Panc1 (cell line): ENCODE measurements at regions not wholly inside any gene's neighbourhood (a gene's known extent, or its start where the extent isn't known, plus 50 kb on each side); places are given as distances from the start of the nearest gene placed in this dataset.

Experiments used
- ATAC-seq: fragments of 200-7000 bp; cut with Tn5 transposase; 2 replicates; pipeline ENCODE4 v1.9.1; 2020; ENCODE audit warnings: mild to moderate bottlenecking, moderate library complexity
- BruUV-seq: library from RNA; stranded (reverse); fragments of 400-500 nt; replicated peaks from 2 replicates; lab custom pipeline; 2021; lab: Mats Ljungman, UMichigan
- CTCF ChIA-PET: fragments of 300-600 bp; sonication (Branson Sonifier 250); formaldehyde crosslinking; loops from one replicate; lab custom pipeline; 2022; ENCODE audit warnings: antibody characterized with exemption; lab: Charles Lee
- POLR2A ChIA-PET: fragments of 300-600 bp; sonication (Branson Sonifier 250); formaldehyde crosslinking; loops from one replicate; lab custom pipeline; 2022; ENCODE audit warnings: antibody characterized with exemption; lab: Charles Lee
- DNase-seq: peaks from one replicate; pipeline ENCODE4 v3.0.0-alpha.2; 2010; ENCODE audit warnings: low read depth, low spot score
- H3K27ac ChIP-seq: 2 replicates; pipeline ENCODE4 v1.5.1; 2011; ENCODE audit warnings: mild to moderate bottlenecking, low read length, inconsistent platforms
- H3K27me3 ChIP-seq: fragments of 200-500 bp; sonication (Bioruptor generic); 2 replicates; pipeline ENCODE4 v1.6.0; 2014; ENCODE audit warnings: low read length, inconsistent platforms; ENCODE audit not compliant: control insufficient read depth, insufficient read depth
- H3K36me3 ChIP-seq: fragments of 200-500 bp; sonication (Bioruptor generic); 2 replicates; pipeline ENCODE4 v1.5.1; 2014; ENCODE audit warnings: inconsistent platforms, mild to moderate bottlenecking, low read length, moderate library complexity; ENCODE audit not compliant: control insufficient read depth, insufficient read depth
- H3K4me1 ChIP-seq: 2 replicates; pipeline ENCODE4 v1.5.1; 2011; ENCODE audit warnings: inconsistent platforms, mild to moderate bottlenecking, low read length, moderate library complexity; ENCODE audit not compliant: control insufficient read depth, insufficient read depth
- H3K4me3 ChIP-seq, 2 experiments: 2 replicates each; pipeline ENCODE4 v1.5.1; 2011 to 2012; ENCODE audit warnings: low read depth in 2 of 2, low read length in 2 of 2, mild to moderate bottlenecking in 2 of 2, inconsistent platforms in 1 of 2, moderate library complexity in 1 of 2
- H3K9me3 ChIP-seq: fragments of 200-500 bp; sonication (Bioruptor generic); 2 replicates; pipeline ENCODE4 v1.5.1; 2014; ENCODE audit warnings: low read depth, mild to moderate bottlenecking, inconsistent platforms, low read length, moderate library complexity; ENCODE audit not compliant: control insufficient read depth, insufficient read depth
- POLR2AphosphoS5 ChIP-seq: IDR thresholded peaks from 2 replicates; pipeline ENCODE4 v1.6.1; 2012; ENCODE audit warnings: mild to moderate bottlenecking, low read depth, low read length, moderate library complexity
- SIN3A ChIP-seq: IDR thresholded peaks from 2 replicates; pipeline ENCODE4 v1.6.1; 2012; ENCODE audit warnings: low read depth, mild to moderate bottlenecking, low read length, moderate library complexity, borderline replicate concordance; ENCODE audit not compliant: insufficient read depth
- TCF7L2 ChIP-seq: IDR thresholded peaks from 2 replicates; pipeline ENCODE4 v1.6.1; 2011; ENCODE audit warnings: mild to moderate bottlenecking, low read depth, low read length, inconsistent platforms
- in situ Hi-C: cut with HindIII; loops from 2 replicates; pipeline ENCODE4 v1.10.0; 2016; ENCODE audit warnings: low sequenced_read_pairs, low pct_unique_long_range_greater_than_20kb
- intact Hi-C: fragments of 100-400 bp; cut with micrococcal nuclease; formaldehyde crosslinking; loops from one replicate; pipeline ENCODE4 v1.10.0; 2022; ENCODE audit not compliant: unreplicated experiment
- TF ChIP-seq, protein P1 (sequence below): fragments of 450-650 bp; IDR thresholded peaks from 2 replicates; pipeline ENCODE4 v1.5.1; 2017; ENCODE audit warnings: mild to moderate bottlenecking
- TF ChIP-seq, protein P2 (sequence below), 2 experiments: IDR thresholded peaks; 2 replicates each; pipeline ENCODE4 v1.6.1; 2011 to 2012; ENCODE audit warnings: low read depth in 2 of 2, control low read depth in 1 of 2, low read length in 1 of 2, mild to moderate bottlenecking in 1 of 2, moderate library complexity in 1 of 2; ENCODE audit not compliant: insufficient read depth in 1 of 2

DNA sequence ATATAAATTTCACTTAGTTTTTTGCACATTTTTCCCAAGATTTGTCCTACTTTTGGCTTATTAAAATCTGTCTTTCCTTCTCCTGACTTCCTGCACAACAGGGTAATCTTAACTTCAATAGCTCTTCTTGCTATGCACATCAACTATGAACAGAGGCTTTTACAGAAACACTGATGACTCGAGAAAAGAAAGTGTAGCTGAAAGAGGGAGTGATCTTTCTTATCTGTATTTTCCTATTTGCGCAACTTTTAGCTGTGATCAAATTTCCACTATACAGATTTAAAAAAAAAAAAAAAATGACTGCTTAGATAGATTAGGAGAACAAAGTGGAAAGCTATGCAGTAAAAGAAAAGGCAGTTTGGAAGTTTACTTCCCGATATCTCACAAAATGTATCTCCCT lies 406.9 kb downstream of the LIG4 start:
- H3K36me3 ChIP-seq = no peaks in the 10 kb centered on the region
- no peaks in the 10 kb centered on the region for H3K4me1 ChIP-seq
- ChIA-PET CTCF (no interaction called here), POLR2A (no interaction called here)
- H3K9me3 ChIP-seq = no peaks in the 10 kb centered on the region
- in situ Hi-C loops (no loop called here), intact Hi-C loops (no loop called here)
- H3K27me3 ChIP-seq = no peaks in the 10 kb centered on the region
- H3K27ac ChIP-seq = no peak overlapping the region
- ATAC-seq = no peak
- no peak for DNase-seq
- BruUV-seq = no TSS peak
- TF ChIP-seq, protein P1, sequence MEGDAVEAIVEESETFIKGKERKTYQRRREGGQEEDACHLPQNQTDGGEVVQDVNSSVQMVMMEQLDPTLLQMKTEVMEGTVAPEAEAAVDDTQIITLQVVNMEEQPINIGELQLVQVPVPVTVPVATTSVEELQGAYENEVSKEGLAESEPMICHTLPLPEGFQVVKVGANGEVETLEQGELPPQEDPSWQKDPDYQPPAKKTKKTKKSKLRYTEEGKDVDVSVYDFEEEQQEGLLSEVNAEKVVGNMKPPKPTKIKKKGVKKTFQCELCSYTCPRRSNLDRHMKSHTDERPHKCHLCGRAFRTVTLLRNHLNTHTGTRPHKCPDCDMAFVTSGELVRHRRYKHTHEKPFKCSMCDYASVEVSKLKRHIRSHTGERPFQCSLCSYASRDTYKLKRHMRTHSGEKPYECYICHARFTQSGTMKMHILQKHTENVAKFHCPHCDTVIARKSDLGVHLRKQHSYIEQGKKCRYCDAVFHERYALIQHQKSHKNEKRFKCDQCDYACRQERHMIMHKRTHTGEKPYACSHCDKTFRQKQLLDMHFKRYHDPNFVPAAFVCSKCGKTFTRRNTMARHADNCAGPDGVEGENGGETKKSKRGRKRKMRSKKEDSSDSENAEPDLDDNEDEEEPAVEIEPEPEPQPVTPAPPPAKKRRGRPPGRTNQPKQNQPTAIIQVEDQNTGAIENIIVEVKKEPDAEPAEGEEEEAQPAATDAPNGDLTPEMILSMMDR = no peak
- TF ChIP-seq, protein P2, sequence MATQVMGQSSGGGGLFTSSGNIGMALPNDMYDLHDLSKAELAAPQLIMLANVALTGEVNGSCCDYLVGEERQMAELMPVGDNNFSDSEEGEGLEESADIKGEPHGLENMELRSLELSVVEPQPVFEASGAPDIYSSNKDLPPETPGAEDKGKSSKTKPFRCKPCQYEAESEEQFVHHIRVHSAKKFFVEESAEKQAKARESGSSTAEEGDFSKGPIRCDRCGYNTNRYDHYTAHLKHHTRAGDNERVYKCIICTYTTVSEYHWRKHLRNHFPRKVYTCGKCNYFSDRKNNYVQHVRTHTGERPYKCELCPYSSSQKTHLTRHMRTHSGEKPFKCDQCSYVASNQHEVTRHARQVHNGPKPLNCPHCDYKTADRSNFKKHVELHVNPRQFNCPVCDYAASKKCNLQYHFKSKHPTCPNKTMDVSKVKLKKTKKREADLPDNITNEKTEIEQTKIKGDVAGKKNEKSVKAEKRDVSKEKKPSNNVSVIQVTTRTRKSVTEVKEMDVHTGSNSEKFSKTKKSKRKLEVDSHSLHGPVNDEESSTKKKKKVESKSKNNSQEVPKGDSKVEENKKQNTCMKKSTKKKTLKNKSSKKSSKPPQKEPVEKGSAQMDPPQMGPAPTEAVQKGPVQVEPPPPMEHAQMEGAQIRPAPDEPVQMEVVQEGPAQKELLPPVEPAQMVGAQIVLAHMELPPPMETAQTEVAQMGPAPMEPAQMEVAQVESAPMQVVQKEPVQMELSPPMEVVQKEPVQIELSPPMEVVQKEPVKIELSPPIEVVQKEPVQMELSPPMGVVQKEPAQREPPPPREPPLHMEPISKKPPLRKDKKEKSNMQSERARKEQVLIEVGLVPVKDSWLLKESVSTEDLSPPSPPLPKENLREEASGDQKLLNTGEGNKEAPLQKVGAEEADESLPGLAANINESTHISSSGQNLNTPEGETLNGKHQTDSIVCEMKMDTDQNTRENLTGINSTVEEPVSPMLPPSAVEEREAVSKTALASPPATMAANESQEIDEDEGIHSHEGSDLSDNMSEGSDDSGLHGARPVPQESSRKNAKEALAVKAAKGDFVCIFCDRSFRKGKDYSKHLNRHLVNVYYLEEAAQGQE (IDR thresholded peaks at IDR 0.05; ENCODE audit: insufficient read depth in 1 of 2, low read depth in 2 of 2, low read length in 1 of 2) = no peak
- TF ChIP-seq POLR2AphosphoS5 = no peak
- TF ChIP-seq SIN3A = no peak
- no peak for TF ChIP-seq TCF7L2
- H3K4me3 ChIP-seq = no peak overlapping the region

DNA sequence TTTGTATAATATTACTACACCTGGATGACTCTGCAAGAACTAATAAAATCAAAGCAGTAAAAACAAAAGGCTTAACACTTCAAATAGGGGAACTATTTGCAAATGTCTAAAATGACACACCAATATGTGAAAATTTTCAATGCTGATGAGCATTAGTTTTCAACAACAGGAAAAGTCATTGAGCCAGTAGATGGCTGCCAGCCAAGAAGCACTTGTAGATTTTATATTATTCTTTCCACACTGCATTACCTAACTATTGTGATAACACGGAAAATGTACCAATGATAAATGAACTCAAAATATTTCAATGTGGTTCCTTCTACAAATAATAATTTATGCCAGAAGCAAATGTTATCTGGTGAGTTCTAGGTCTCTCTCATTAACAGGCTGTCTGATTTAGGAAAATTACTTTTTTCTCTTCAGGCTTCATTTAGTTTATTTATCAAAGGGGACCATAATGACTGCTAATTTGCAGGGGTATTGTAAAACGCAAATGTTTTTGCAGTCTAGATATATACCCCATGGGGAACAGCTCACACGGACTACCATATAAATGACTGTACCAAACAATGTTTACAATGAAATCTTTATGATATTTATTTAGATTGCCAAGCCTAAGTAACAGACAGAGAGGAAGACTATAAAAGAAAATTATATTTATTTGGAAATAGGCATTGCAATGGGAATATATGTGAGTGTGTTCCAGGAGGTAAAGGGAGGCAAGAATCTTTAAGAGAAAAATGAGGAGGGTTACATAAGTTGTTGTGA lies 407.8 kb downstream of the LIG4 start:
- TF ChIP-seq, protein P2 (IDR thresholded peaks at IDR 0.05; ENCODE audit: insufficient read depth in 1 of 2, low read depth in 2 of 2, low read length in 1 of 2) = no peak
- TF ChIP-seq, protein P1 = no peak
- TF ChIP-seq POLR2AphosphoS5 = no peak
- no peak for TF ChIP-seq TCF7L2
- no peak for TF ChIP-seq SIN3A
- Histone ChIP-seq H3K4me1 (no peaks in the 10 kb centered on the region), H3K4me3 (no peak overlapping the region), H3K27ac (no peak overlapping the region), H3K27me3 (no peaks in the 10 kb centered on the region), H3K9me3 (no peaks in the 10 kb centered on the region), H3K36me3 (no peaks in the 10 kb centered on the region)
- no TSS peak for BruUV-seq
- ATAC-seq (no peak), DNase-seq (no peak)
- in situ Hi-C loops = no loop called here
- ChIA-PET POLR2A (no interaction called here), CTCF (no interaction called here)
- intact Hi-C loops = no loop called here
